ENCODE measurements at regions not wholly inside any gene's neighbourhood (a gene's known extent, or its start where the extent isn't known, plus 50 kb on each side); places are given as distances from the start of the nearest gene placed in this dataset.

- H3K4me3 ChIP-seq, result no peak overlapping the region
- H3K27me3 ChIP-seq, result no peaks in the 10 kb centered on the region
- DNase-seq (no peak), ATAC-seq (no peak)
- intact Hi-C loops (cut with DNase I), result no loop called here
- H3K9me3 ChIP-seq, result no peaks in the 10 kb centered on the region
- H3K36me3 ChIP-seq, result no peaks in the 10 kb centered on the region
- H3K4me1 ChIP-seq, result no peaks in the 10 kb centered on the region
- H3K27ac ChIP-seq, result no peak overlapping the region
- 68% methylated on average over 2 of the region's 3 CpGs for WGBS (ENCODE audit: insufficient coverage, low coverage, low lambda C conversion rate, missing lambda C conversion rate)
- TF ChIP-seq CTCF (IDR thresholded peaks at IDR 0.05) (no peak), POLR2A (IDR thresholded peaks at IDR 0.05) (no peak)
Observed at GRCh38 chr6:166029506-166029905, 138.1 kb downstream of the TBXT start.

- Histone ChIP-seq H3K27ac (no peak overlapping the region), H3K9me3 (no peaks in the 10 kb centered on the region), H3K36me3 (no peaks in the 10 kb centered on the region), H3K4me3 (no peak overlapping the region), H3K27me3 (no peaks in the 10 kb centered on the region), H3K4me1 (no peaks in the 10 kb centered on the region)
- DNase-seq, result no peak
- TF ChIP-seq CTCF (IDR thresholded peaks at IDR 0.05), result no peak
- TF ChIP-seq POLR2A (IDR thresholded peaks at IDR 0.05), result no peak
- WGBS (ENCODE audit: insufficient coverage, low coverage, low lambda C conversion rate, missing lambda C conversion rate), result 33% methylated on average over 3 of the region's 3 CpGs
- intact Hi-C loops (cut with DNase I), result no loop called here
- no peak for ATAC-seq
Observed at GRCh38 chr6:166027761-166028160, 139.9 kb downstream of the TBXT start.

GRCh38 chr6:166026586-166027126 lies 141.0 kb downstream of the TBXT start:
- no peaks in the 10 kb centered on the region for H3K27me3 ChIP-seq
- ATAC-seq (no peak), DNase-seq (no peak)
- H3K27ac ChIP-seq, result no peak overlapping the region
- no peak overlapping the region for H3K4me3 ChIP-seq
- TF ChIP-seq CTCF (IDR thresholded peaks at IDR 0.05), result no peak
- TF ChIP-seq POLR2A (IDR thresholded peaks at IDR 0.05), result no peak
- no peaks in the 10 kb centered on the region for H3K4me1 ChIP-seq
- WGBS (ENCODE audit: insufficient coverage, low coverage, low lambda C conversion rate, missing lambda C conversion rate), result 59% methylated on average over 6 of the region's 8 CpGs
- intact Hi-C loops (cut with DNase I), result no loop called here
- H3K36me3 ChIP-seq, result no peaks in the 10 kb centered on the region
- no peaks in the 10 kb centered on the region for H3K9me3 ChIP-seq

GRCh38 chr6:166025149-166025898 lies 142.3 kb downstream of the TBXT start:
- TF ChIP-seq CTCF (IDR thresholded peaks at IDR 0.05) (no peak), POLR2A (IDR thresholded peaks at IDR 0.05) (no peak)
- no peaks in the 10 kb centered on the region for H3K9me3 ChIP-seq
- DNase-seq, result no peak
- intact Hi-C loops (cut with DNase I), result no loop called here
- WGBS (ENCODE audit: insufficient coverage, low coverage, low lambda C conversion rate, missing lambda C conversion rate), result 72% methylated on average over 6 of the region's 8 CpGs
- H3K4me1 ChIP-seq, result no peaks in the 10 kb centered on the region
- H3K27ac ChIP-seq, result no peak overlapping the region
- H3K4me3 ChIP-seq, result no peak overlapping the region
- no peaks in the 10 kb centered on the region for H3K27me3 ChIP-seq
- H3K36me3 ChIP-seq, result no peaks in the 10 kb centered on the region
- no peak for ATAC-seq

Measured in right lobe of liver (tissue), 6 donors.